HG03521 (cell line): ENCODE measurements at regions not wholly inside any gene's neighbourhood (a gene's known extent, or its start where the extent isn't known, plus 50 kb on each side); places are given as distances from the start of the nearest gene placed in this dataset.

Source experiments
- ATAC-seq: cut with Tn5 transposase; IDR thresholded peaks from one replicate; pipeline ENCODE4 v1.9.1; 2021; ENCODE audit warnings: mild to moderate bottlenecking, moderate library complexity; ENCODE audit not compliant: unreplicated experiment

DNA sequence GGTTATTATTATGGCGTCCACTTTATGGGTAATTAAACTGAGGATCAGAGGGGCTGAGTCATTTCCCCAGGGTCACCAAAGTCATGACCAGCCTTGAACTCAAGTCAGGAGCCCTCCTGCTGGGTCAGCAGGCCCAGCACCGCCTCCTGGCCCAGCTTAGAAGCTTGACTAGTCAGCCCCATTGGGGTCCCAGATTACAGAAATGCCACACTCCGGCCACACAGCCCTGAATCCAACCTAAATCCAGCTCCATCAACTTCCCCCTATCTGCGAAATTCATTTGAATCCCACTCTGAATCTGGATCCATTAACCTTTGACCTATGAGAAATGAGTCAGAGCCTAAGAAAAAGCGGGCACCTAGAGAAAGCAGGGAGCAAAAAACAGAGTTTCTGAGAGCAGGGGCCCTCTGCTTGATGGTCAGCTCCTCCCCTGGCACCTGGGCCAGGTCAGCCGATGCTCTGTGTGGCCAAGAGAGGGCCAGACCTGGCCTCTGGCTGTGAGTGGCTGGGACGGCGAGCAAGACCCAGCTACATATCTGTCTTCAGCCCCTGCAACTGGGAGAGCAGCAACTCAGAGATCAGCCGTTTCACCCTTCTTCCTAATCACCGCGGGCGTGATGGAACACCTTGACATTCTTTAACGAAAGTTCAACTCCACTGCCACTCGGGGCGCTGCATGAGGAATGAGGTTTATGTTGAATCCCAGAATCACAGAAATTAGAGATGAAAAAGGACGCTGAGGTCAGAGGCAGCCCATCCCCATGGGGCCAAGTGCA is 196.1 kb downstream of the TRIM29 start:
- ATAC-seq = no peak

- no peak for ATAC-seq
Measured at GRCh38 chr11:119941171-119941570, 196.7 kb downstream of the TRIM29 start.

- ATAC-seq = no peak
Measured at GRCh38 chr11:119940401-119940976, 197.4 kb downstream of the TRIM29 start.

GRCh38 chr11:119937412-119937811 is 200.5 kb downstream of the TRIM29 start:
- ATAC-seq = no peak

GRCh38 chr11:119936426-119936825 is 201.5 kb downstream of the TRIM29 start:
- no peak for ATAC-seq

DNA sequence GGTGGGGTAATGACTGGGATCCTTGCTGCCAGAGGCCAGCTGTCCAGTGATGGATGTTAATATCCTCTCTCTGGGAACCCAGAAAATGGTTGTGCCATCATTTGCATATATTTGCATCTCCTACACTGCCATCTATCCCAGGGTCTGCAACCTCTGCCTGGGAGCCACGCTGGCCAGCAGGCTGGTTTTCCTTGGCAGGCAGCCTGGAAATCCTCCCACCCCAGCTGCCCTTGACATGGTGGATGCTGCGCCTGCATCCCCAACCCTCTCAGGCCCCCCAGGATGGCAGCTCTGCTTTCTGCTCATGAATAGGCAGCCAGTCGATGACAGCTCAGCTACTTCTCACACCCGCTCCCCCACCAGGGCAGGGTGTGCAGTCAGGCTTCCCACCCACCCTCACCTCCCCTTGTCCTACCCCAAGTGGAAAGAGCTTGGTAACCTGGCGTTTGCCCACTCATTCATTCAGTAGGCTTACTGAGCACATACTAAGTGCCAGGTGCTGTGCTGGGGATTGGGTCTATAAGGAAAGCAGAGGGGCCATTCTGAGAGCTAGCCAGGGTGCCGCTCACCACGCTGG is 202.5 kb downstream of the TRIM29 start:
- ATAC-seq = no peak

- no peak for ATAC-seq
Measured at GRCh38 chr11:119934866-119935265, 203.0 kb downstream of the TRIM29 start.

DNA sequence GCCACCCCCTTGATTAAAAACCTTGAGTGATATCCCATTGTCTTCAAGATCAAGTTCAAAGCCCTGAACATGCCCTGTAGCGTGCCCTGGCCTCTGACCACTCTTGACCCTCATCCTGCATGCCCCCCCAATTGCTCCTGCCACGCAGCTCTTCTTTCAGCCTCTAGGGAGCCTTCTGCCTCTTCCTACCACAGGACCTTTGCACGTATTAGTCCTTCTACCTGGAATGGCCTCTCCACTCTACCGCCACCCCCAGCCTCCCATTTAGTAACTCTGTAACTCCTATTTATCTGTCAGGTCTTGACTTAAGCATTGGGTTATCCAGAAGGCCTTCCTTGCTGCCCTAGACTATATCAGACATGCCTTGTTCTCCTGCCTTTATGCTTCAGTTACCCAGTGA is 203.6 kb downstream of the TRIM29 start:
- ATAC-seq = no peak

- no peak for ATAC-seq
Measured at GRCh38 chr11:119933584-119933983, 204.3 kb downstream of the TRIM29 start.

- ATAC-seq = no peak
Measured at GRCh38 chr11:119932828-119933562, 204.0 kb upstream of the NECTIN1 start.

GRCh38 chr11:119928047-119928446 is 199.0 kb upstream of the NECTIN1 start:
- ATAC-seq = no peak

- ATAC-seq = no peak
Measured at GRCh38 chr11:119924017-119924416, 195.0 kb upstream of the NECTIN1 start.

DNA sequence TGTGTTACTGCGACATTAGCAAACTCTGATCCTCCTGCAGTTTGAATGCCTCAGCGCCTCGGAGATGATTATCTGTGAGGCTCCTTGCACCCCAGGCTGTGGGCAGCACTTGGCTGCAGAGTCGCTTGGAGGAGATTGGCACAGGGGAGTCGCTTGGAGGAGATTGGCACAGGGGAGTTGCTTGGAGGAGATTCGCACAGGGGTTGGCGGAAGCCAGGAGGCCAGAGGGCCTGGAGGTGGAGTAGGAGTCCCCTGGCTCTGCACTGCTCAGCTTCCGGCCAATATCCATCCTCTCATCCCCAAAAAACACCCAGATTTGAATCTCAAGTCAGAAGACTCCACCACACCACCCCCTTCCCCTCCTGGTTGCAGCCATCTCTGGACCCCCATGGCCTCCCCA is 192.6 kb upstream of the NECTIN1 start:
- no peak for ATAC-seq

GRCh38 chr11:119920666-119921387 is 191.8 kb upstream of the NECTIN1 start:
- ATAC-seq = no peak

GRCh38 chr11:119919656-119920055 is 190.7 kb upstream of the NECTIN1 start:
- no peak for ATAC-seq

- no peak for ATAC-seq
Measured at GRCh38 chr11:119918347-119918746, 189.3 kb upstream of the NECTIN1 start.

GRCh38 chr11:119916568-119916967 is 187.6 kb upstream of the NECTIN1 start:
- ATAC-seq = no peak

DNA sequence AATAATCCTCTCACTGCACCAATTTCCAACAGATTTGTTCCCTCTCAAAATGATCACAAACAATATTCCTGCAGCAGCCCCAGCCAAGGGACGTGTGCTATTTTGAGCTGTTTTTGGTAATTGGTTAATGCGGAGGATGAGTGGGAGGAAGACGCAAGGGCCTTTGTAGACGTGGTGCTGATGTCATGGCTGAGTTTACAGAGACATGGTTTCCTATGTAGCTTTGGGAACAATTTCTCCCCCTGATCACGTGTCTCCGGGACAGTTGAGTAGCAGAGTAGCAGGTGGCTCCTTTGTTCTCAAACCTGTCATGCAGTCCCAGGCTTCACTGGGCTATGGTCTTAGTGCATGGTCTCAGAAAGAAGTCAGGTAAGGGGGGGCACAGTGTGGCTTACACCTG is 183.2 kb upstream of the NECTIN1 start:
- no peak for ATAC-seq

DNA sequence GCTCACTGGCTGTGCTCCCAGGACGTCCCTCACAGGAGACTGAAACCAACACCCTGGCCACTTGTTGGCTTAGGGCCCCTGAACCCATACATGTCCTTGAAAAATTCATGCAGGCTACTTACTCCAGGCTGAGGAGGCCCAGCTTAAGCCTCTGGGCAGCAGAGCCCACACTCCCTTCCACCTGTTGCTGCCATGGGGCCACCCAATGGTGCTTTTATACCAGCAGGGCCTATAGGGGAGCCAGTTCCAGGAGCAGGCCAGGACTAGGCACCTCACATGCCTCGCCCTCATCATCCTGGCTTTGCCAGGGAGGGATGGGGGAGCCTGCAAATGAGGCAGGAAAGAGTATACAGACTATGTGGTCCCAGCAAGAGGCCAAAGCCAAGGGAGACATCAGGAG is 181.7 kb upstream of the NECTIN1 start:
- no peak for ATAC-seq

- no peak for ATAC-seq
Measured at GRCh38 chr11:119910051-119910450, 181.1 kb upstream of the NECTIN1 start.

- ATAC-seq = no peak
Measured at GRCh38 chr11:119909495-119909894, 180.5 kb upstream of the NECTIN1 start.
